Hematopoietic multipotent progenitor cell treated with erythropoietin and hydrocortisone succinate and interleukin-3 and kit ligand, for 4 days (in vitro differentiated cells): ENCODE measurements at regions not wholly inside any gene's neighbourhood (a gene's known extent, or its start where the extent isn't known, plus 50 kb on each side); places are given as distances from the start of the nearest gene placed in this dataset.

ENCODE experiments used
- DNase-seq: peaks from one replicate; pipeline ENCODE4 v3.0.0-alpha.2; 2015

GRCh38 chr18:78889250-78889649 lies 90.4 kb upstream of the SALL3 start:
- DNase-seq, result no peak

GRCh38 chr18:78890388-78890787 lies 89.2 kb upstream of the SALL3 start:
- DNase-seq, result no peak

- DNase-seq, result no peak
Observed at GRCh38 chr18:78891185-78891762, 88.3 kb upstream of the SALL3 start.

- DNase-seq, result no peak
Observed at GRCh38 chr18:78892177-78892576, 87.4 kb upstream of the SALL3 start.

GRCh38 chr18:78892721-78893120 lies 86.9 kb upstream of the SALL3 start:
- no peak for DNase-seq

- no peak for DNase-seq
Observed at GRCh38 chr18:78893281-78894032, 86.2 kb upstream of the SALL3 start.

- DNase-seq, result no peak
Observed at GRCh38 chr18:78894033-78894305, 85.6 kb upstream of the SALL3 start.

GRCh38 chr18:78895207-78896001 lies 84.2 kb upstream of the SALL3 start:
- DNase-seq, result no peak

- DNase-seq, result no peak
Observed at GRCh38 chr18:78896111-78896905, 83.3 kb upstream of the SALL3 start.

- no peak for DNase-seq
Observed at GRCh38 chr18:78898066-78898465, 81.6 kb upstream of the SALL3 start.

GRCh38 chr18:78898635-78899034 lies 81.0 kb upstream of the SALL3 start:
- DNase-seq, result no peak

- DNase-seq, result no peak
Observed at GRCh38 chr18:78899241-78899640, 80.4 kb upstream of the SALL3 start.

- no peak for DNase-seq
Observed at GRCh38 chr18:78900938-78901909, 78.4 kb upstream of the SALL3 start.

- DNase-seq, result no peak
Observed at GRCh38 chr18:78901923-78902794, 77.5 kb upstream of the SALL3 start.

- no peak for DNase-seq
Observed at GRCh38 chr18:78902795-78903435, 76.7 kb upstream of the SALL3 start.

GRCh38 chr18:78903436-78904178 lies 76.0 kb upstream of the SALL3 start:
- DNase-seq, result no peak

GRCh38 chr18:78904179-78904531 lies 75.5 kb upstream of the SALL3 start:
- DNase-seq, result no peak

GRCh38 chr18:78905334-78905733 lies 74.3 kb upstream of the SALL3 start:
- DNase-seq, result no peak

GRCh38 chr18:78906066-78906465 lies 73.6 kb upstream of the SALL3 start:
- DNase-seq, result no peak
